Right ventricle myocardium superior (tissue), 1 donor: ENCODE measurements at regions not wholly inside any gene's neighbourhood (a gene's known extent, or its start where the extent isn't known, plus 50 kb on each side); places are given as distances from the start of the nearest gene placed in this dataset.

Experiments
- ATAC-seq: fragments of 200-7000 bp; cut with Tn5 transposase; one replicate; pipeline ENCODE4 v1.9.1; 2020; ENCODE audit warnings: mild to moderate bottlenecking; ENCODE audit not compliant: poor library complexity
- DNase-seq: peaks from one replicate; pipeline ENCODE4 v3.0.0-alpha.2; 2020
- intact Hi-C: fragments of 100-400 bp; cut with DNase I; formaldehyde crosslinking; loops from one replicate; pipeline ENCODE4 v1.11.2; 2022
- donor health status: DM: no; HTN: yes; CAD: no; lungs with severe emphysema.

- no peak for ATAC-seq
- DNase-seq = no peak
- intact Hi-C loops = no loop called here
These were observed 135.6 kb upstream of the ARHGAP5 start for GRCh38 chr14:31941487-31941886.

GRCh38 chr14:31942166-31942841 is 134.8 kb upstream of the ARHGAP5 start:
- ATAC-seq (no peak), DNase-seq (no peak)
- intact Hi-C loops = no loop called here

- ATAC-seq (no peak), DNase-seq (no peak)
- intact Hi-C loops = no loop called here
These were observed 133.8 kb upstream of the ARHGAP5 start for GRCh38 chr14:31943217-31943799.

GRCh38 chr14:31943861-31944255 is 133.2 kb upstream of the ARHGAP5 start:
- intact Hi-C loops = no loop called here

GRCh38 chr14:31944256-31945073 is 132.6 kb upstream of the ARHGAP5 start:
- intact Hi-C loops = no loop called here
- ATAC-seq (no peak), DNase-seq (no peak)

More at GRCh38 chr14:31943861-31944255, 133.2 kb upstream of the ARHGAP5 start:
- no peak for DNase-seq
- ATAC-seq = no peak

- DNase-seq (no peak), ATAC-seq (peak; percentile 39)
- intact Hi-C loops = no loop called here
These were observed 132.0 kb upstream of the ARHGAP5 start for GRCh38 chr14:31945074-31945613.

GRCh38 chr14:31945701-31946100 is 131.4 kb upstream of the ARHGAP5 start:
- no peak for DNase-seq
- no peak for ATAC-seq
- intact Hi-C loops = no loop called here

- ATAC-seq (no peak), DNase-seq (no peak)
- intact Hi-C loops = no loop called here
These were observed 130.0 kb upstream of the ARHGAP5 start for GRCh38 chr14:31947076-31947475.

GRCh38 chr14:31947680-31948595 is 129.2 kb upstream of the ARHGAP5 start:
- intact Hi-C loops = no loop called here
- DNase-seq = no peak

GRCh38 chr14:31949709-31950108 is 127.4 kb upstream of the ARHGAP5 start:
- no peak for DNase-seq
- intact Hi-C loops = no loop called here
- no peak for ATAC-seq

More at GRCh38 chr14:31947680-31948595, 129.2 kb upstream of the ARHGAP5 start:
- no peak for ATAC-seq

- DNase-seq (no peak), ATAC-seq (no peak)
- intact Hi-C loops = no loop called here
These were observed 126.8 kb upstream of the ARHGAP5 start for GRCh38 chr14:31950331-31950730.

- intact Hi-C loops = no loop called here
- peak; percentile 74 for ATAC-seq
- DNase-seq = peak; percentile 78
These were observed 126.1 kb upstream of the ARHGAP5 start for GRCh38 chr14:31950764-31951637.

GRCh38 chr14:31951638-31951964 is 125.5 kb upstream of the ARHGAP5 start:
- no peak for DNase-seq
- no peak for ATAC-seq

GRCh38 chr14:31952573-31952972 is 124.5 kb upstream of the ARHGAP5 start:
- no peak for DNase-seq
- intact Hi-C loops = no loop called here
- no peak for ATAC-seq

More at GRCh38 chr14:31951638-31951964, 125.5 kb upstream of the ARHGAP5 start:
- intact Hi-C loops = no loop called here

- DNase-seq (no peak), ATAC-seq (no peak)
- intact Hi-C loops = no loop called here
These were observed 123.9 kb upstream of the ARHGAP5 start for GRCh38 chr14:31953210-31953609.

- DNase-seq (no peak), ATAC-seq (no peak)
- intact Hi-C loops = no loop called here
These were observed 122.1 kb upstream of the ARHGAP5 start for GRCh38 chr14:31954991-31955390.

GRCh38 chr14:31955936-31956579 is 121.0 kb upstream of the ARHGAP5 start:
- no peak for ATAC-seq
- intact Hi-C loops = no loop called here
- DNase-seq = no peak
